Stimulated activated naive CD4-positive, alpha-beta T cell treated with Interleukin-2 at 50 U/mL for 16 hours (primary cell): ENCODE measurements at regions not wholly inside any gene's neighbourhood (a gene's known extent, or its start where the extent isn't known, plus 50 kb on each side); places are given as distances from the start of the nearest gene placed in this dataset.
"Not testable (repeated sequence)": the region's sequence is repeated elsewhere in the genome, so short reads cannot be mapped to it uniquely, and the experiment has no call there.

ENCODE experiments used
- DNase-seq: peaks from one replicate; lab custom pipeline; 2025; lab: John Stamatoyannopoulos, UW

DNA sequence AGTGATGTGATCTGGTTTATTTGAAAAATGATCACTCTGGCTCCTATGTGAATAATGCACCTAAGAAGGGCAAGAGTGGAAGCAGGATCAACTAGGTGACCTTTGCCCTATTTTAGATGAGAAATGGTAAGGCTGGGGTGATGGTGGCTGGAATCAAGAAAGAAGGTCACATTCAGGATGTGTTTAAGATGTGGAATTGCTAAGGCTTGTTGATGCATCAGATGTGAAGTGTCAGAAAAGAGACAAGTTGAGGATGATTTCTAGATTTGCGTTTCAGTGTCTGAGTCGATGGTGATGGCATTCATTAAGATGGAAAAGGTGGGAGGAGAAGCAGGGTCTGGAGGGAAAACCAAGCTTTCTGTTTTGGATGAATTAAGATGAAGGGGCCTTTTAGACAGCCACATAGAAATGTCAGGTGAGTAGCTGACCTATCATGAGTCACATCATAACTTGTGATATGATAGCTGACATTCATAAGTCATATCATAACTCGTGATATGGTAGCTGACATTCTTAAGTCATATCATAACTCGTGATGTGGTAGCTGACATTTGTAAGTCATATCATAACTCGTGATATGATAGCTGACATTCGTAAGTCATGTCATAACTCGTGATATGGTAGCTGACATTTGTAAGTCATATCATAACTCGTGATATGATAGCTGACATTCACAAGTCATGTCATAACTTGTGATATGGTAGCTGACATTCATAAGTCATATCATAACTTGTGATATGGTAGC lies 101.2 kb upstream of the SEC11C start:
- no peak for DNase-seq

- not testable (repeated sequence) for DNase-seq
These were observed 100.7 kb upstream of the SEC11C start for GRCh38 chr18:59039040-59039320.

- DNase-seq: no peak
These were observed 100.2 kb upstream of the SEC11C start for GRCh38 chr18:59039449-59039848.

- no peak for DNase-seq
These were observed 98.9 kb upstream of the SEC11C start for GRCh38 chr18:59040770-59041148.

DNA sequence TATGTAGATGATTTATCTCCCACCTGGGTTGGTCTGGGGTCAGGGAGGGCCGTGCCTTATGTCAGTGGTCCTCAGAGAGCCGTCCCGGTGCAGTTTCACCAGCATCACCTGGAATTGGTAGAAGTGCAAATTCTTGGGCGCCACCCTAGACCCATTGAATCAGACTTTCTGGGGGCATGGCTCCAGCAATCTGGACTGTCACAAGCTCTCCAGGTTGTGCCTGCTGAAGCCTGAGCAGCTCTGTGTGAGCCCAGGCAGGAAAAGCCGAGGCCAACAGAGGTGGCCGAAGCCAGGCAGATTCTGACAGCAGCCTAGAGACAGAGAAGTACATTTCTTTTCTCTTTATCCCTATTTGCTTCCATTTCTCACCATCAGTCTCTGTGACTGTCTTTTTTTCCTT lies 98.4 kb upstream of the SEC11C start:
- DNase-seq: no peak

DNA sequence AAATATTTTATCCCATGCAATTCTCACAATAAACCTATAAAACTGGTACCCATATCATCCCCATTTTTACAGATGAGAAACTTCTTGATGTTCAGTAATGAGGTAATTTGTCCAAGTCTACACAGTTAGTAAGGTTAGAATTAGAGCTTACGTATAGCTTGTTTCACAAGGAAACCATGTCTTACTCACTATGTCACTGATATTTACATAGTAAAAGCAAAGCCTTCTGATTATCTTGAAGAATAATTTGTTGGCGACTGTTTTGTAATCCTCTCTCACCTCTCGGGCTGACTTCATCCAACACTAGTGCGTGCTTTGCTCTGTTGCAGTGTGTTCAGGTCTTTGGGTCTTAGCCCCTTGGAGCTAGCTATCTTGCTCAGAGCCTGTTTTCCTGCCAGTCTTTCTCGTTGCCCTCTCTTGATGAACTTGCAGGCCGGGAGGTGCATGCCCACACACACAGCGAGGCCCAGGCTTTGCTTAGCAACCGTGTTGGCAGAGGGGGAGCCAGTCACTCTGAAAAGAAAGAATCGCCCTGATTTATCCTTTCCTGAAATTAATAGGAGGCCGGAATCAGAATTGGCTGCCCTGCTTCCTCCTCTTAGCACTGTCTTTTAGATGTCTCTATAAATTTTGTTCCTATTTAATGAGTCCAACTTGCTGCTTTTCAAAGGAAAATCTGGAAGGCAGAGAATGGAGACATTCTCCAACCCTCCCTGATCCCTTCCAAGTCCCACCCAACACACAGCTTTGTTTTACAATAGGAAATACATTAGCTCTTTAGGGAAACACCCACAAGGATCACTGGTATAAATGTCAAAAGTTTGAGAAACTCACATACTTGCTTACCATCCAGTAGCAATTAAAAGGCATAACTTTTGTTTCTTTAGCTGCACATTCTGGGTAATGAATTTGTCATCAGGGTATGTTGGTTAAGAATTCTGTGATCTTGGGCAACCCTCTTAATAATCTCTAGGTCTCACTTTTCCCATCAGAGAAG lies 97.6 kb upstream of the SEC11C start:
- no peak for DNase-seq

DNA sequence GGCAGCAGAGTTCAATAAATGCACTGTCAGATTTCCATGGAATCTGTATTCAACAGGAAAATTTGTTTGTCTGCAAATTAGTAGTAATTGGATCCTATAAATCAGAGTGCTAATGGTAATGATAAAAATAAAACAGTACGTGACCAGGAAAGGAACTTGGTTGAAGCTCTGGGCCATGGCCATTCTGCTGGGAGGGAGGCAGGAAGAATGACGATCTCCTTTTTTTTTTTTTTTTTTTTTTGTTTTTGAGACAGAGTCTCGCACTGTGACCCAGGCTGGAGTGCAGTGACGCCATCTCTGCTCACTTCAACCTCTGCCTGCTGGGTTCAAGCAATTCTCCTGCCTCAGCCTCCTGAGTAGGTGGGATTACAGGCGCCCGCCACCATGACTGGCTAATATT lies 94.8 kb upstream of the SEC11C start:
- DNase-seq: no peak

- DNase-seq: no peak
These were observed 92.2 kb upstream of the SEC11C start for GRCh38 chr18:59047321-59048047.

GRCh38 chr18:59048048-59048363 lies 91.7 kb upstream of the SEC11C start:
- DNase-seq: no peak

GRCh38 chr18:59048378-59048777 lies 91.3 kb upstream of the SEC11C start:
- DNase-seq: no peak

GRCh38 chr18:59049721-59050660 lies 89.7 kb upstream of the SEC11C start:
- no peak for DNase-seq

DNA sequence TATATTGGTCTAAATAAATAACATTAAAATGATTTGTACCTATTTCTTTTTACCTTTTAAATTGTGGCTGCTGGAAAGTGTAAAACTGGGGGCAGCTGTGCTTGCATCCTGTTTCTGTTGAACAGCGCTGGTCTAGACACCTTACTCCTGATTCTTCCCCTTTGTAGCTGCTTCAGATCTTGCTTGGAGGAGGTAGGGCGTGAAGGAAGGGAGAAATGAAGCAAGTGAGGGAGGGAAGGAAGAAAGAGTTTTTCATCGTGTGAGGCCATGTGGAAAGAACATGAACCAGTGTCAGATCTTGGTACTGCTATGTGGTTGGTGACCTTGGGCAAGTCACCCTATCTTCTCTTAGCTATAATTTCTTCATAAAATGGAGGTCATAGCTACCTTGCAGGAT lies 89.0 kb upstream of the SEC11C start:
- DNase-seq: no peak

GRCh38 chr18:59051470-59052165 lies 88.1 kb upstream of the SEC11C start:
- DNase-seq: no peak

- DNase-seq: no peak
These were observed 86.5 kb upstream of the SEC11C start for GRCh38 chr18:59052965-59053820.

DNA sequence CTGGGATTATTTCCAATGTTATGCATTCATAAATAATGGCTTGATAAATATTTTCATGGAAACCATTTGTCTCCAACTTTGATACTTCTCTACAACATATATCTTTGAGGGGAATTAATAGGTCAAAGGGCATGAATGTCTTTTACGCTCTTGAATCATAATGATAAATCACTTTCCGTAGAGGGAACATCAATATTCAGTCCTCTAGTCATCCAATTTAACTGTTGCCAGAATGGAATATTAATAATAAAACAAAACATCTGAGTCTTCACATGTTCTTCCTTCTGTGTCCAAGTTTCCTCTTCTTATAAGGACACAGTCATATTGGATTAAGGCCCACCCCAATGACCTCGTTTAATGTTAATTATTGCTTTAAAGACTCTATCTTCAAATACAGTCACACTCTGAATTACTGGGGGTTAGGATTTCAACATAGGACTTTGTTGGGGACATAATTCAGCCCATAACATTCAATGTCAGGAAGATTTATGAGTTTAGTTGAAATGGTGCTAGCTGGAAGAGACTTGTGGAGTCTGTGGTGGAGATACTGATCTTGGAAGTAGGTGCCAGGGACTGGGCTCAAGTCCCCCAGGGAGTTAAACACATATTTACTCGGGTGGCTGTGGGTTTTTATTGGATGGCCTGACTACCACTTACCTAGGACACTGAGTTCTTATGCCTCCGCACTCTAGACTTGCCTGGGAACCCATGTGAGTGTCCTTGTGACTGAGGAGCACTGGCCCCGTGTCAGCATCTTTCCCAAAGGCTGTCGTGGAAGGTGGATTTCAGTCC lies 85.0 kb upstream of the SEC11C start:
- no peak for DNase-seq

DNA sequence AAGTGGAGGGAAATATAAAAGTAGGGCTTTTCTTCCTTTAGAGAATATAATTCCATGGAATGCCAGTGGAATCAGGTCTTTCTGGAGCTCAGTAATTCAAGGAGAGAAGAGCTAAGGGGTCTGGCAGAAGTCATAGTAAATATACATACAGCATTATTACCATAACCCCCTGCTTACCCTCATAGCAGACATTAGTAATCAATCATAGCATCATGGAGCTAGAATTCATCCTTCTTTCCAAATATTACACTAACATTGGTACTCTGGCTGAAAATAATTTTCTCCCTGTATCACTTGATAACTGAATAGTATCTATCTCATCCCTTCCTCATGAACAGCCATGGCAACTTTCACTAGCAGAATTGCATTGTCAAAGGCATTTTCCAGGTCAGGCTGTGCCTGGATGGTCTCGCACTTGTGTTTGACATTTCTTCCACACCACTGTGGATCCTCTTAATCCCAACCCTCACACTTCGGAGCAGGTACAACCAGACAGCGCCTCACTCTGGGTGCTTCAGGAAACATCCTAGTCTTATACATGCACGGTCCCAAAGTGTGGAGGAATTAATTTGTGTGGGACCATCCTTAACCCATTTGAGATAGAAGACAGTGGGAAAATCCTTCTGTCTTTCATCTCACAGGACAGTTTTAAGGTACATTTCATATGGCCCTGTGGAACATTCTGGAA lies 84.2 kb upstream of the SEC11C start:
- DNase-seq: no peak

DNA sequence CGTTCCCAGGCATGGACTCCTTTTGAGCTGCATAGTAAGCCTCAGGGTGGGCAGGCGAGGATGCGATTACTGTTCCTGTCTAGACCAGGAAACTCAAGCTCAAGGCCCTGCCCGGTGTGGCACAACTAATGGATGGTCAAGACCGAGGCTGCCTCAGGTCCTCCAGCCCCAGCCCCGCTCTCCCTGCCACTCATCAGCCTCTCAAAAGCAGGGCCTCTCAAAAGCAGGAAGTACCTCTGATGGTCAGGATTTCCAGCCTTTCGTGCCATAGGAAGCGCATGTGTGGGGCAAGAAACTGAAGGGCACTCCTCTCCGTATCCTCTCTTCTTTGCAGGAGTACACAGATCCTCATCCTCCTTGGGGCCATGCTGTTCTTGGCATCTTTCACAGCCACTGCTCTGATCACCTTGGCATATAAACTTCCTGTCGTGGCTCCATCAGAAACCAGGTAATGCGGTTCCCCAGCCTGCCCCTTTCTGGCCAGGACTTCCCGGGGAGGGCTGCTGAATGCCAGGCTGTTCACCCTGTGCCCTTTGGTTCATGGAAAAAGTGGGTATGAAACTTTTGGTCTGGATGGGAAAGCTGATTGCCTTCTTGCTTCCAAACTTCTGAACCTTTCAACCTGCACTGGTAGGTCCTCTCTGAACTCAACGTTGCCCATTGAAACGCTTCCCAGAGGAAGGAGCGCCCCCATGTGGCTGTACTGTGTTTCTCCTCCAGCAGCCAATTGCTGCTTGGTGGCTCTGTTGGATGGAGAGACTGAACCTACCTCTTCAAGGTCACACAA lies 82.8 kb upstream of the SEC11C start:
- DNase-seq: no peak

- DNase-seq: no peak
These were observed 82.2 kb upstream of the SEC11C start for GRCh38 chr18:59057493-59057795.
